ENCODE measurements at regions not wholly inside any gene's neighbourhood (a gene's known extent, or its start where the extent isn't known, plus 50 kb on each side); places are given as distances from the start of the nearest gene placed in this dataset.

- TF ChIP-seq EZH2 (IDR thresholded peaks at IDR 0.05; ENCODE audit: insufficient read depth, low read length) (no peak), CTCF (IDR thresholded peaks at IDR 0.05; ENCODE audit: insufficient read depth, low read depth, low read length) (no peak)
These were observed 176.0 kb downstream of the NOC3L start for GRCh38 chr10:94186722-94187121.
